B cell (primary cell): ENCODE measurements at regions not wholly inside any gene's neighbourhood (a gene's known extent, or its start where the extent isn't known, plus 50 kb on each side); places are given as distances from the start of the nearest gene placed in this dataset.

Experiments used
- ATAC-seq: fragments of 200-7000 bp; cut with Tn5 transposase; one replicate; pipeline ENCODE4 v1.10.0; 2021; ENCODE audit warnings: low read depth, mild to moderate bottlenecking, moderate number of reproducible peaks, moderate library complexity
- CTCF ChIA-PET: fragments of 350-600 bp; sonication (Branson Sonifier 250); formaldehyde crosslinking; loops from one replicate; lab custom pipeline; 2021; ENCODE audit warnings: antibody characterized with exemption, inconsistent platforms; lab: Charles Lee
- POLR2A ChIA-PET: fragments of 350-600 bp; sonication (Branson Sonifier 250); formaldehyde crosslinking; loops from one replicate; lab custom pipeline; 2021; ENCODE audit warnings: antibody characterized with exemption; lab: Charles Lee
- DNase-seq: peaks from one replicate; pipeline ENCODE4 v3.0.0; 2013
- H2AFZ ChIP-seq: 2 replicates; pipeline ENCODE4 v1.6.1; 2012; ENCODE audit warnings: mild to moderate bottlenecking, low read depth, low read length; ENCODE audit not compliant: insufficient read depth, poor library complexity, severe bottlenecking
- H3K27ac ChIP-seq, 2 donors: 1 replicate in 1 of 2; 2 replicates in 1 of 2; pipeline ENCODE4 v1.5.1; 2012 to 2013; ENCODE audit warnings: low read length in 2 of 2, mild to moderate bottlenecking in 2 of 2, moderate library complexity in 1 of 2
- H3K27me3 ChIP-seq, 4 experiments: fragments of 200-600 bp in 1 of 4; sonication (generic) in 1 of 4; replicated peaks in 1 of 4; 1 replicate in 2 of 4; 2 replicates in 2 of 4; pipeline versions ENCODE4 v1.6.1 to v1.7.0; 2013 to 2016; ENCODE audit warnings: low read length in 3 of 4, mild to moderate bottlenecking in 2 of 4, mixed read lengths in 1 of 4, moderate library complexity in 1 of 4; ENCODE audit not compliant: insufficient read depth in 4 of 4, control insufficient read depth in 3 of 4; ENCODE audit errors: control extremely low read depth in 1 of 4
- H3K36me3 ChIP-seq, 2 experiments: replicated peaks in 1 of 2; 1 replicate in 1 of 2; 2 replicates in 1 of 2; pipeline versions ENCODE4 v1.6.1 to v1.7.1; 2013; ENCODE audit warnings: low read length in 1 of 2; ENCODE audit not compliant: insufficient read depth in 2 of 2, control insufficient read depth in 1 of 2; ENCODE audit errors: control extremely low read depth in 1 of 2, extremely low read depth in 1 of 2
- H3K4me1 ChIP-seq, 2 donors: fragments of 200-600 bp in 1 of 2; sonication (generic) in 1 of 2; 1 replicate in 1 of 2; 2 replicates in 1 of 2; pipeline versions ENCODE4 v1.5.1 to v1.6.1; 2013 to 2017; ENCODE audit warnings: low read length in 2 of 2; ENCODE audit not compliant: control insufficient read depth in 2 of 2, insufficient read depth in 2 of 2
- H3K4me2 ChIP-seq: replicated peaks from 2 replicates; pipeline ENCODE3; 2012; ENCODE audit warnings: mild to moderate bottlenecking, low read depth, low read length; ENCODE audit not compliant: poor library complexity, severe bottlenecking
- H3K4me3 ChIP-seq, 5 experiments: fragments of 200-600 bp in 1 of 5; sonication (generic) in 1 of 5; 1 replicate in 3 of 5; 2 replicates in 2 of 5; pipeline versions ENCODE4 v1.5.1 to v1.7.0; 2011 to 2016; ENCODE audit warnings: low read length in 4 of 5, mild to moderate bottlenecking in 4 of 5, low read depth in 2 of 5, control low read depth in 1 of 5, moderate library complexity in 1 of 5; ENCODE audit not compliant: insufficient read depth in 1 of 5; ENCODE audit errors: control extremely low read depth in 1 of 5, extremely low read depth in 1 of 5
- H3K79me2 ChIP-seq: fragments of 200-600 bp; sonication (generic); one replicate; pipeline ENCODE4 v1.6.0; 2016; ENCODE audit warnings: low read length; ENCODE audit not compliant: control insufficient read depth, insufficient read depth
- H3K9ac ChIP-seq: fragments of 200-600 bp; sonication (generic); 2 replicates; pipeline ENCODE4 v1.6.1; 2017; ENCODE audit warnings: mild to moderate bottlenecking, low read length, moderate library complexity
- H3K9me3 ChIP-seq, 3 donors: one replicate each; pipeline versions ENCODE4 v1.6.1 to v1.7.1; 2013; ENCODE audit warnings: low read length in 2 of 3; ENCODE audit not compliant: control insufficient read depth in 2 of 3, insufficient read depth in 1 of 3; ENCODE audit errors: control extremely low read depth in 1 of 3
- H4K20me1 ChIP-seq: 2 replicates; pipeline ENCODE4 v1.6.0; 2012; ENCODE audit warnings: mild to moderate bottlenecking, low read length; ENCODE audit not compliant: insufficient read depth, control insufficient read depth, poor library complexity, severe bottlenecking
- H3K27ac Mint-ChIP-seq: one replicate; pipeline ENCODE4 v1.8.0; 2021; ENCODE audit warnings: mixed read lengths
- H3K27me3 Mint-ChIP-seq: one replicate; pipeline ENCODE4 v1.8.0; 2021; ENCODE audit warnings: mixed read lengths
- H3K4me1 Mint-ChIP-seq: one replicate; pipeline ENCODE4 v1.8.0; 2021; ENCODE audit warnings: mixed read lengths
- H3K4me3 Mint-ChIP-seq: one replicate; pipeline ENCODE4 v1.8.0; 2021; ENCODE audit warnings: mixed read lengths
- H3K9me3 Mint-ChIP-seq: one replicate; pipeline ENCODE4 v1.8.0; 2022; ENCODE audit warnings: mixed read lengths; ENCODE audit not compliant: insufficient read depth
- EZH2 ChIP-seq: IDR thresholded peaks from 2 replicates; pipeline ENCODE4 v1.6.1; 2012; ENCODE audit warnings: borderline replicate concordance, low read depth, mild to moderate bottlenecking, moderate library complexity, low read length; ENCODE audit not compliant: insufficient read depth, poor library complexity, severe bottlenecking
- WGBS: methylation state at CpG from one replicate; pipeline ENCODE4 v1.1.5; 2013; ENCODE audit warnings: missing lambda C conversion rate; ENCODE audit not compliant: insufficient coverage; 5-methylcytosine and 5-hydroxymethylcytosine counted together
- intact Hi-C: fragments of 100-400 bp; cut with micrococcal nuclease; formaldehyde crosslinking; loops from one replicate; pipeline ENCODE4 v1.10.0; 2022
- TF ChIP-seq, protein P1 (sequence below): fragments of 200-600 bp; IDR thresholded peaks from one replicate; pipeline ENCODE4 v1.8.0; 2022; ENCODE audit warnings: antibody characterized with exemption, mild to moderate bottlenecking

DNA sequence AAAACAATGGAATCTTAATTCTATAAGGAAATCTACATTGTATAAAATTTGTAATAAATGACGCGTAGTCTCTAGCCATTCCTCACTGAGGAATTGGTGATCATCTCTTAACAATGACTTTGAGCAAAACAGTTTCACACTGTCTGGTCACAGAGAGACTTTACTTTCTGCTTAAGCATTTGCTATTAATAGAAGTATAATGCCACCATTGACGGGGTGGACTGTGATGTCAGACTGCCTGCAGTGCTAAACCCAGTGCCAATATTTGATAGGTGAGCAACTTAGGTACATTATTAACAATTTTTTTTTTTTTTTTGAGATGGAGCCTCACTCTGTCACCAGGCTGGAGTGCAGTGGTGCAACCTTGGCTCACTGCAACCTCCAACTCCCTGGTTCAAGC lies 494.9 kb upstream of the ADAMTS9 start:
- Mint-ChIP-seq H3K9me3 (peaks cover 4% of the 10 kb centered on the region), H3K4me3 (no peak overlapping the region), H3K27ac (no peak overlapping the region), H3K4me1 (no peaks in the 10 kb centered on the region), H3K27me3 (no peaks in the 10 kb centered on the region)
- Histone ChIP-seq H3K4me1 (no peaks in the 10 kb centered on the region), H4K20me1 (no peaks in the 10 kb centered on the region), H3K9ac (no peak overlapping the region), H3K9me3 (peaks cover 0 to 7% (median 0%) of the 10 kb centered on the region in 3 donors), H3K27me3 (no peaks in the 10 kb centered on the region), H3K36me3 (no peaks in the 10 kb centered on the region), H2AFZ (no peak overlapping the region), H3K4me3 (no peak overlapping the region), H3K79me2 (no peaks in the 10 kb centered on the region), H3K27ac (no peak overlapping the region), H3K4me2 (no peak overlapping the region)
- intact Hi-C loops, result no loop called here
- WGBS, result no CpG with 5 or more reads among the region's 3 CpGs
- no peak for DNase-seq
- CTCF ChIA-PET, result no interaction called here
- no peak for ATAC-seq
- TF ChIP-seq EZH2, result no peak
- TF ChIP-seq, protein P1, sequence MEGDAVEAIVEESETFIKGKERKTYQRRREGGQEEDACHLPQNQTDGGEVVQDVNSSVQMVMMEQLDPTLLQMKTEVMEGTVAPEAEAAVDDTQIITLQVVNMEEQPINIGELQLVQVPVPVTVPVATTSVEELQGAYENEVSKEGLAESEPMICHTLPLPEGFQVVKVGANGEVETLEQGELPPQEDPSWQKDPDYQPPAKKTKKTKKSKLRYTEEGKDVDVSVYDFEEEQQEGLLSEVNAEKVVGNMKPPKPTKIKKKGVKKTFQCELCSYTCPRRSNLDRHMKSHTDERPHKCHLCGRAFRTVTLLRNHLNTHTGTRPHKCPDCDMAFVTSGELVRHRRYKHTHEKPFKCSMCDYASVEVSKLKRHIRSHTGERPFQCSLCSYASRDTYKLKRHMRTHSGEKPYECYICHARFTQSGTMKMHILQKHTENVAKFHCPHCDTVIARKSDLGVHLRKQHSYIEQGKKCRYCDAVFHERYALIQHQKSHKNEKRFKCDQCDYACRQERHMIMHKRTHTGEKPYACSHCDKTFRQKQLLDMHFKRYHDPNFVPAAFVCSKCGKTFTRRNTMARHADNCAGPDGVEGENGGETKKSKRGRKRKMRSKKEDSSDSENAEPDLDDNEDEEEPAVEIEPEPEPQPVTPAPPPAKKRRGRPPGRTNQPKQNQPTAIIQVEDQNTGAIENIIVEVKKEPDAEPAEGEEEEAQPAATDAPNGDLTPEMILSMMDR, result no peak
- POLR2A ChIA-PET, result no interaction called here

DNA sequence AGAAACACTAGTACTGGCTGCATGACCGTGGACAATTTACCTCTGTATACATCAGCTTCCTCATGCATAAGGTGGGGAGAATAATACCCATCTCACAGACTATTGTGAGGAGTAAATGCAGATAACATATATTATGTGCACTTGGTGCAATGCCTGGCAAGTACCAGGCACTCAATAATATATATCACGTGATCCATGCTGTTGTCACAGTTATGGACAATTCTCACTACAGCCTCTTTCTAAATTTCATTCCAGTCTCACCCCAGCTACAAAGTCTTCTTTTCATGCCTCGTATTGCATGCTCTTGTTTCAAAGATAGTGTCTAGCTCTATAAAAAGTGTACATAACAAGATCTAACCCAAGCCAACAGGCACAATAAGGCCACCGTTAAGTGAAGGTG lies 494.3 kb upstream of the ADAMTS9 start:
- H3K4me3 Mint-ChIP-seq, result no peak overlapping the region
- H3K9me3 Mint-ChIP-seq, result peaks cover 4% of the 10 kb centered on the region
- H4K20me1 ChIP-seq, result no peaks in the 10 kb centered on the region
- H3K9ac ChIP-seq, result no peak overlapping the region
- no peaks in the 10 kb centered on the region for H3K4me1 ChIP-seq
- TF ChIP-seq EZH2, result no peak
- TF ChIP-seq, protein P1, result no peak
- no peaks in the 10 kb centered on the region for H3K27me3 ChIP-seq
- H2AFZ ChIP-seq, result no peak overlapping the region
- no peaks in the 10 kb centered on the region for H3K4me1 Mint-ChIP-seq
- H3K27ac Mint-ChIP-seq, result no peak overlapping the region
- POLR2A ChIA-PET, result no interaction called here
- peaks cover 0 to 7% (median 0%) of the 10 kb centered on the region in 3 donors for H3K9me3 ChIP-seq
- intact Hi-C loops, result no loop called here
- WGBS, result 67% methylated on average over 1 of the region's 4 CpGs
- H3K27ac ChIP-seq, result no peak overlapping the region
- CTCF ChIA-PET, result no interaction called here
- no peak overlapping the region for H3K4me3 ChIP-seq
- H3K27me3 Mint-ChIP-seq, result no peaks in the 10 kb centered on the region
- DNase-seq, result no peak
- no peak overlapping the region for H3K4me2 ChIP-seq
- ATAC-seq, result no peak
- no peaks in the 10 kb centered on the region for H3K79me2 ChIP-seq
- no peaks in the 10 kb centered on the region for H3K36me3 ChIP-seq
